HCT116 (cell line): ENCODE measurements at regions not wholly inside any gene's neighbourhood (a gene's known extent, or its start where the extent isn't known, plus 50 kb on each side); places are given as distances from the start of the nearest gene placed in this dataset.

Experiments
- ATAC-seq: fragments of 200-7000 bp; cut with Tn5 transposase; 2 replicates; pipeline ENCODE4 v1.9.1; 2020; ENCODE audit warnings: mild to moderate bottlenecking, moderate library complexity
- BruUV-seq: library from RNA; stranded (reverse); fragments of 400-500 nt; replicated peaks from 2 replicates; lab custom pipeline; 2021; lab: Mats Ljungman, UMichigan
- CTCF ChIA-PET: fragments of 300-600 bp; sonication (Branson Sonifier 250); formaldehyde crosslinking; loops from one replicate; lab custom pipeline; 2021; ENCODE audit warnings: antibody characterized with exemption; lab: Charles Lee
- POLR2A ChIA-PET: fragments of 300-600, 350-600 bp; sonication (Branson Sonifier 250); formaldehyde crosslinking; loops from one replicate; lab custom pipeline; 2021; ENCODE audit warnings: antibody characterized with exemption; lab: Charles Lee
- RAD21 ChIA-PET, 2 experiments: fragments of 300-600 bp; sonication (Branson Sonifier 250); formaldehyde crosslinking; loops; one replicate each; lab custom pipeline; 2023; ENCODE audit warnings: low total read pairs in 2 of 2; ENCODE audit not compliant: uncharacterized antibody in 2 of 2, unreplicated experiment in 2 of 2, low non-redundant PET in 1 of 2; lab: Charles Lee
- DNase-seq: peaks from one replicate; pipeline ENCODE4 v3.0.0-alpha.2; 2010; ENCODE audit warnings: low read depth, low spot score
- H2AFZ ChIP-seq: fragments of 200-600 bp; shearing (Covaris generic), sonication (generic); 2 replicates; pipeline ENCODE4 v1.6.1; 2017; ENCODE audit warnings: low read depth, mixed run types, mixed read lengths, antibody characterized with exemption, low read length; ENCODE audit not compliant: poor library complexity, severe bottlenecking
- H3K27ac ChIP-seq: 2 replicates; pipeline ENCODE4 v1.5.1; 2012; ENCODE audit warnings: low read depth, low read length
- H3K27me3 ChIP-seq: fragments of 200-600 bp; sonication (generic); 2 replicates; pipeline ENCODE4 v1.6.1; 2016; ENCODE audit warnings: mixed run types, low read length, mixed read lengths; ENCODE audit not compliant: insufficient read depth
- H3K36me3 ChIP-seq, 2 experiments: fragments of 200-500 bp in 1 of 2; fragments of 200-600 bp in 1 of 2; sonication (Bioruptor generic) in 1 of 2; sonication (generic) in 1 of 2; 2 replicates each; pipeline versions ENCODE4 v1.5.1 to v1.6.1; 2014 to 2016; ENCODE audit warnings: low read length in 2 of 2, inconsistent platforms in 1 of 2, mixed read lengths in 1 of 2, mixed run types in 1 of 2; ENCODE audit not compliant: insufficient read depth in 2 of 2, control insufficient read depth in 1 of 2
- H3K4me1 ChIP-seq, 2 experiments: fragments of 200-600 bp in 1 of 2; sonication (generic) in 1 of 2; 2 replicates each; pipeline versions ENCODE4 v1.5.1 to v1.6.1; 2012 to 2017; ENCODE audit warnings: low read length in 2 of 2, inconsistent platforms in 1 of 2, mild to moderate bottlenecking in 1 of 2, mixed read lengths in 1 of 2, mixed run types in 1 of 2, moderate library complexity in 1 of 2; ENCODE audit not compliant: insufficient read depth in 2 of 2, control insufficient read depth in 1 of 2
- H3K4me2 ChIP-seq: fragments of 200-600 bp; sonication (generic); 2 replicates; pipeline ENCODE4 v1.6.1; 2017; ENCODE audit warnings: mixed run types, low read length, mixed read lengths
- H3K4me3 ChIP-seq, 2 experiments: fragments of 200-600 bp in 1 of 2; sonication (generic) in 1 of 2; replicated peaks in 1 of 2; 2 replicates each; pipeline ENCODE4 v1.5.1; 2011 to 2016; ENCODE audit warnings: low read length in 2 of 2, control low read depth in 1 of 2, low read depth in 1 of 2, mild to moderate bottlenecking in 1 of 2, mixed read lengths in 1 of 2, mixed run types in 1 of 2
- H3K79me2 ChIP-seq: fragments of 200-600 bp; sonication (generic); 2 replicates; pipeline ENCODE4 v1.6.1; 2017; ENCODE audit warnings: mild to moderate bottlenecking, mixed run types, low read length, moderate library complexity, mixed read lengths; ENCODE audit not compliant: insufficient read depth
- H3K9ac ChIP-seq: fragments of 200-600 bp; sonication (generic); 2 replicates; pipeline ENCODE4 v1.6.1; 2016; ENCODE audit warnings: low read length, mixed read lengths
- H3K9me2 ChIP-seq: fragments of 200-600 bp; sonication (generic), shearing (Covaris generic); 2 replicates; pipeline ENCODE4 v1.6.1; 2017; ENCODE audit warnings: mixed run types, mild to moderate bottlenecking, moderate library complexity; ENCODE audit not compliant: insufficient read depth
- H3K9me3 ChIP-seq, 2 experiments: fragments of 200-500 bp in 1 of 2; fragments of 200-600 bp in 1 of 2; sonication (Bioruptor generic) in 1 of 2; sonication (generic) in 1 of 2; 2 replicates each; pipeline ENCODE4 v1.6.1; 2014 to 2017; ENCODE audit warnings: low read length in 2 of 2, mixed read lengths in 2 of 2, inconsistent platforms in 1 of 2, low read depth in 1 of 2, mild to moderate bottlenecking in 1 of 2, mixed run types in 1 of 2, moderate library complexity in 1 of 2; ENCODE audit not compliant: control insufficient read depth in 1 of 2, insufficient read depth in 1 of 2
- H4K20me1 ChIP-seq: fragments of 200-600 bp; sonication (generic), shearing (Covaris generic); 2 replicates; pipeline ENCODE4 v1.6.1; 2017; ENCODE audit warnings: mixed run types, mild to moderate bottlenecking, moderate library complexity; ENCODE audit not compliant: insufficient read depth
- CBX3 ChIP-seq: IDR thresholded peaks from 2 replicates; pipeline ENCODE4 v1.6.1; 2012; ENCODE audit warnings: low read depth
- CEBPB ChIP-seq: IDR thresholded peaks from 2 replicates; pipeline ENCODE4 v1.6.1; 2012; ENCODE audit warnings: low read depth
- EGR1 ChIP-seq: IDR thresholded peaks from 2 replicates; pipeline ENCODE4 v1.6.1; 2012; ENCODE audit warnings: low read depth
- ELF1 ChIP-seq: IDR thresholded peaks from 2 replicates; pipeline ENCODE4 v1.6.1; 2012; ENCODE audit warnings: low read depth, borderline replicate concordance
- EZH2phosphoT487 ChIP-seq: fragments of 200-600 bp; IDR thresholded peaks from 2 replicates; pipeline ENCODE4 v1.6.1; 2018; ENCODE audit warnings: antibody characterized with exemption, borderline replicate concordance
- FOSL1 ChIP-seq: IDR thresholded peaks from 2 replicates; pipeline ENCODE4 v1.6.1; 2012; ENCODE audit warnings: low read depth
- POLR2A ChIP-seq: IDR thresholded peaks from 2 replicates; pipeline ENCODE4 v1.7.0; 2011; ENCODE audit warnings: borderline replicate concordance; ENCODE audit not compliant: insufficient read depth, insufficient read length; ENCODE audit errors: extremely low read depth
- POLR2AphosphoS5 ChIP-seq: IDR thresholded peaks from 2 replicates; pipeline ENCODE4 v1.6.1; 2011; ENCODE audit warnings: mild to moderate bottlenecking, low read depth, low read length, moderate library complexity
- SP1 ChIP-seq: IDR thresholded peaks from 2 replicates; pipeline ENCODE4 v1.6.1; 2012; ENCODE audit warnings: low read depth
- SRF ChIP-seq: IDR thresholded peaks from 2 replicates; pipeline ENCODE4 v1.6.1; 2012; ENCODE audit warnings: low read depth
- ZFX ChIP-seq: fragments of 450-650 bp; IDR thresholded peaks from 2 replicates; pipeline ENCODE4 v1.6.1; 2017
- intact Hi-C: fragments of 100-400 bp; cut with micrococcal nuclease; formaldehyde crosslinking; loops from 2 replicates; pipeline ENCODE4 v1.10.0; 2022

DNA sequence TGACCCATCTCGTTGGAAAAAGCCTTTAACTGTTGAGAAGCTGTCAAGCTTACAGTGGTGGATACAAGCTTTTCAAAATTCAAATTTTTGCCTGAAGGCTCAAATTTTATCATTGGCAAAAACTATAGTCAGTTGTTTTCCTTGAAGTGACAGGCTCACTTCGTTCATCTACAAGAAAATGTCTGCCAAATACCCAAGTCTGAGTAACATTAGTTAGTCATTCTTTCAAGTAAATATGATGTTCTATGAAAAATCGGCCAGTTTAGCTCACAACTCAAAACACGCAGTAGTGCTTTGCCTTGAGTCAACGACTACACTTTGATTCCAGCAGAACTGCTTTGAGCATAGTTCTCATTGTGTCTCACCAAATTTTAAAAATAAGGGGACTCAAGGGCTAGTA, 170.3 kb upstream of the MAMLD1 start:
- Histone ChIP-seq H3K9ac (no peak overlapping the region), H2AFZ (no peak overlapping the region), H3K36me3 (no peaks in the 10 kb centered on the region), H3K79me2 (no peaks in the 10 kb centered on the region), H3K27me3 (no peaks in the 10 kb centered on the region), H4K20me1 (no peaks in the 10 kb centered on the region), H3K4me2 (no peak overlapping the region), H3K4me3 (no peak overlapping the region), H3K9me3 (no peaks in the 10 kb centered on the region), H3K27ac (no peak overlapping the region), H3K9me2 (no peaks in the 10 kb centered on the region), H3K4me1 (no peaks in the 10 kb centered on the region)
- ChIA-PET RAD21 (no interaction called here), CTCF (no interaction called here), POLR2A (no interaction called here)
- intact Hi-C loops = no loop called here
- no TSS peak for BruUV-seq
- ATAC-seq (no peak), DNase-seq (no peak)
- TF ChIP-seq POLR2AphosphoS5 = no peak
- TF ChIP-seq FOSL1 = no peak
- TF ChIP-seq SP1 = no peak
- TF ChIP-seq SRF = no peak
- TF ChIP-seq EZH2phosphoT487 = no peak
- no peak for TF ChIP-seq ZFX
- TF ChIP-seq CBX3 = no peak
- TF ChIP-seq EGR1 = no peak

DNA sequence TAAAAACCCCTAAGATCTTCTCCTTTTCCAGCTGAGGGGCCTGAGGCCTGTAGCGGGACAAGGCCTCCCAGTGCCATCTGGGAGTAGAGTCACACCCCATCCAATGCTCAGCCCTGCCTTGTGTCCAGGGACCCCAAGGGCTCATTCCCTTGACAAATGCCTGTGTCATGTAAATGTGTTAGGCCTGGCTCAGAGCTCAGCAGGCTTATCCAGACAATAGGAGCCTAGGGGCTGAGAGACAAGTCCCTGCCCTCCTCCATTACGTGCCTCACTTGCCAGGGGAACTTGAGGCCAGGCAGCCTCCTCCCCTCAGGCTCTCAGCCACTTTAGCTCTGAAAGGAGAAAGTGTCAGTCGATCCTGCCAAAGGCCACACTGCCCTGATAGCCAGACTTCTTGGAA, 166.8 kb upstream of the MAMLD1 start:
- no TSS peak for BruUV-seq
- Histone ChIP-seq H3K4me1 (peaks cover 7 to 14% of the 10 kb centered on the region in 2 experiments), H4K20me1 (no peaks in the 10 kb centered on the region), H3K4me2 (no peak overlapping the region), H3K36me3 (no peaks in the 10 kb centered on the region), H3K9ac (no peak overlapping the region), H2AFZ (no peak overlapping the region), H3K4me3 (no peak overlapping the region), H3K9me2 (no peaks in the 10 kb centered on the region), H3K27me3 (no peaks in the 10 kb centered on the region), H3K79me2 (no peaks in the 10 kb centered on the region), H3K27ac (no peak overlapping the region), H3K9me3 (no peaks in the 10 kb centered on the region)
- CTCF ChIA-PET = no interaction called here
- RAD21 ChIA-PET = no interaction called here
- POLR2A ChIA-PET = no interaction called here
- no peak for DNase-seq
- TF ChIP-seq POLR2A (no peak), ELF1 (no peak), CEBPB (no peak)
- intact Hi-C loops = no loop called here
- no peak for ATAC-seq
